RWPE2 (cell line): ENCODE measurements at regions not wholly inside any gene's neighbourhood (a gene's known extent, or its start where the extent isn't known, plus 50 kb on each side); places are given as distances from the start of the nearest gene placed in this dataset.

Source experiments
- ATAC-seq: fragments of 200-7000 bp; cut with Tn5 transposase; 3 replicates; pipeline ENCODE4 v1.9.1; 2021; ENCODE audit warnings: low read depth
- DNase-seq: peaks from one replicate; pipeline ENCODE4 v3.0.0-alpha.2; 2020; ENCODE audit warnings: low spot score
- H3K27ac ChIP-seq: fragments of 450-650 bp; 2 replicates; pipeline ENCODE4 v1.5.1; 2017; ENCODE audit warnings: mild to moderate bottlenecking; ENCODE audit not compliant: poor library complexity, severe bottlenecking
- H3K27me3 ChIP-seq: fragments of 250-450 bp; sonication (Bioruptor Pico); 2 replicates; pipeline ENCODE4 v1.5.1; 2021; ENCODE audit warnings: mild to moderate bottlenecking, moderate library complexity; ENCODE audit not compliant: insufficient read depth, poor library complexity, severe bottlenecking
- H3K36me3 ChIP-seq: fragments of 250-450 bp; sonication (Bioruptor Pico); 2 replicates; pipeline ENCODE4 v1.5.1; 2020; ENCODE audit warnings: low read depth, mild to moderate bottlenecking, moderate library complexity
- H3K4me1 ChIP-seq: fragments of 250-450 bp; sonication (Bioruptor Pico); 2 replicates; pipeline ENCODE4 v1.5.1; 2021; ENCODE audit warnings: mild to moderate bottlenecking, moderate library complexity; ENCODE audit not compliant: insufficient read depth, poor library complexity, severe bottlenecking
- H3K4me3 ChIP-seq: fragments of 250-450 bp; sonication (Bioruptor Pico); 2 replicates; pipeline ENCODE4 v1.5.1; 2021; ENCODE audit warnings: mild to moderate bottlenecking, moderate library complexity; ENCODE audit not compliant: severe bottlenecking
- H3K9me3 ChIP-seq: fragments of 250-450 bp; sonication (Bioruptor Pico); 2 replicates; pipeline ENCODE4 v1.5.1; 2021; ENCODE audit warnings: mild to moderate bottlenecking, moderate library complexity; ENCODE audit not compliant: severe bottlenecking
- TF ChIP-seq, protein P1 (sequence below): fragments of 450-650 bp; IDR thresholded peaks from one replicate; pipeline ENCODE4 v1.5.1; 2017; ENCODE audit warnings: mild to moderate bottlenecking, moderate library complexity; ENCODE audit not compliant: poor library complexity, severe bottlenecking

DNA sequence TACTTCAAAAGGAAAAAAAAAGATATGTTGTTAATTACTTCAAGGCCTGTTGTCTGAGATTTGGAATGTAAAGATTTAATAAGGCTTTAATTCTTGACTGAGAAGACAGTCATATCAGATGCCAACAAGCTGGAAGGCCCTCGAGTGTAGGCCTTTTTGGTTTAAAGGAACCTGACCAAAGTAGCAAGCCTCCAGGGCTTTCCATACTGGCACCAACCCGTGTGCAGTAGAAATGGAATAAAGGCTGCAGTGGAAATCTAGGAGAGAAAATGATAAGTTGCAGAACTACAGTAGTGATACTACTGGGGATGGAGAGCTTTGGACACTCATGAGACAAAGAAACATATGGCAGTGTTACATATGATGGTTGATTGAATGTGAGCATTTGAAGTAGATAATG lies 358.0 kb downstream of the TAF11L14 start:
- TF ChIP-seq, protein P1, sequence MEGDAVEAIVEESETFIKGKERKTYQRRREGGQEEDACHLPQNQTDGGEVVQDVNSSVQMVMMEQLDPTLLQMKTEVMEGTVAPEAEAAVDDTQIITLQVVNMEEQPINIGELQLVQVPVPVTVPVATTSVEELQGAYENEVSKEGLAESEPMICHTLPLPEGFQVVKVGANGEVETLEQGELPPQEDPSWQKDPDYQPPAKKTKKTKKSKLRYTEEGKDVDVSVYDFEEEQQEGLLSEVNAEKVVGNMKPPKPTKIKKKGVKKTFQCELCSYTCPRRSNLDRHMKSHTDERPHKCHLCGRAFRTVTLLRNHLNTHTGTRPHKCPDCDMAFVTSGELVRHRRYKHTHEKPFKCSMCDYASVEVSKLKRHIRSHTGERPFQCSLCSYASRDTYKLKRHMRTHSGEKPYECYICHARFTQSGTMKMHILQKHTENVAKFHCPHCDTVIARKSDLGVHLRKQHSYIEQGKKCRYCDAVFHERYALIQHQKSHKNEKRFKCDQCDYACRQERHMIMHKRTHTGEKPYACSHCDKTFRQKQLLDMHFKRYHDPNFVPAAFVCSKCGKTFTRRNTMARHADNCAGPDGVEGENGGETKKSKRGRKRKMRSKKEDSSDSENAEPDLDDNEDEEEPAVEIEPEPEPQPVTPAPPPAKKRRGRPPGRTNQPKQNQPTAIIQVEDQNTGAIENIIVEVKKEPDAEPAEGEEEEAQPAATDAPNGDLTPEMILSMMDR, result no peak
- Histone ChIP-seq H3K4me1 (no peaks in the 10 kb centered on the region), H3K27me3 (no peaks in the 10 kb centered on the region), H3K27ac (no peak overlapping the region), H3K4me3 (no peak overlapping the region), H3K9me3 (no peaks in the 10 kb centered on the region), H3K36me3 (no peaks in the 10 kb centered on the region)
- DNase-seq, result no peak
- ATAC-seq, result no peak

DNA sequence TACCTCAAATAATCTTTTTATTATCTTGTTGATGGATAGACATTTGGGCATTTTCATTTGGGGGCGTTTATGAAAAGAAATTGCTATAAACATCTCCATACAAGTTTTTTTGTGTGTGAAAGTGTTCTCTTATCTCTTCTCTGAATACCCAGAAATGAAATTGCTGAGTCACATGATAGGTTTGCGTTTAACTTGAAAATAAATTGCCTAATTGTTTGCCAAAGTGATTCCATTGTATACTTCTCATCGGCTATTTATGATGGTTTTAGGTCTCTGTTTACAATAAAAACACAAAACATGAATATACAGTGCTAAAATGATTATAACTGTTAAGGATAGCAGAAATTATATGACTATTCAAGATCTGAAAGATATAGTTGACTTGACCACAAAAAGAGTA lies 361.7 kb downstream of the TAF11L14 start:
- TF ChIP-seq, protein P1, result no peak
- Histone ChIP-seq H3K27ac (no peak overlapping the region), H3K4me1 (no peaks in the 10 kb centered on the region), H3K36me3 (no peaks in the 10 kb centered on the region), H3K9me3 (no peaks in the 10 kb centered on the region), H3K27me3 (peaks cover 5% of the 10 kb centered on the region), H3K4me3 (no peak overlapping the region)
- ATAC-seq (no peak), DNase-seq (no peak)

DNA sequence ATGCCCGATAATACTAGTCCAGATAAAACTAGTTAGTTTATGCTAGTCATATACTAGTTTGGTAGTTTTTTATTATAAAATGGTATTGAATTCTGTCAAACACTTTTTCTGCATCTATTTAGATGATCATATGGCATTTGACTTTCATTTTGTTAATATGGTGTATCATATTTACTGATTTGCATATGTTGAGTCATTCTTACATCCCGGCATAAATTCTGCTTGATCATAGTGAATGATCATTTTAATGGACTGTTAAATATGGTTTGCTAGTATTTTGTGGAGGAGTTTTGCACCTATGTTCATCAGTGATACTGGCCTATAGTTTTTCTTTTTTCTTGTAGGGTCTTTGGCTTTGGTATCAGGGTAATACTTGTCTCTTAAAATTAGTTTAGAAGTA lies 365.6 kb downstream of the TAF11L14 start:
- Histone ChIP-seq H3K36me3 (no peaks in the 10 kb centered on the region), H3K4me3 (no peak overlapping the region), H3K27me3 (peaks cover 5% of the 10 kb centered on the region), H3K27ac (no peak overlapping the region), H3K4me1 (no peaks in the 10 kb centered on the region), H3K9me3 (no peaks in the 10 kb centered on the region)
- ATAC-seq, result no peak
- TF ChIP-seq, protein P1, result no peak
- DNase-seq, result no peak

DNA sequence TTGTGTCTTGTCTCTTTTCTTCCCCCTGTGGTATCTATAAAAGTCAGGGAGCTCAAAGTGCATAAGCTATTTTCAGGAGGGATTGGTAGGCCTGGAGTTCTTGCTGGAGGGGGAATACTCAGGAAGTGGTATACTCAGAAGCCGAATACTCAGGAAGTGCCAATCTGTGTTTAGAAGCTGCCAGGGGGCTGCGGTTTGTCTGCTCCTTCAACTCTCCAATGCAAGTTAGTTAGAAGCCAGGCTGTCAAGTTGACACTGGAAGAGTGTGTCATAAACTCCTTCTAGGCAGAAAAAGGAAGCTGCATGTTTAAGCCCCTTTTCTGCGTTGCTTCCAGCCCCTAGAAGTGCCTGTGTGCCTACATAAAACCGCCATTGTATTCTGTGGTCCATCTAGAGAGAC lies 366.5 kb downstream of the TAF11L14 start:
- TF ChIP-seq, protein P1, result no peak
- H3K27ac ChIP-seq, result no peak overlapping the region
- H3K4me3 ChIP-seq, result no peak overlapping the region
- no peaks in the 10 kb centered on the region for H3K9me3 ChIP-seq
- ATAC-seq, result no peak
- H3K4me1 ChIP-seq, result no peaks in the 10 kb centered on the region
- DNase-seq, result no peak
- H3K27me3 ChIP-seq, result peaks cover 5% of the 10 kb centered on the region
- no peaks in the 10 kb centered on the region for H3K36me3 ChIP-seq

DNA sequence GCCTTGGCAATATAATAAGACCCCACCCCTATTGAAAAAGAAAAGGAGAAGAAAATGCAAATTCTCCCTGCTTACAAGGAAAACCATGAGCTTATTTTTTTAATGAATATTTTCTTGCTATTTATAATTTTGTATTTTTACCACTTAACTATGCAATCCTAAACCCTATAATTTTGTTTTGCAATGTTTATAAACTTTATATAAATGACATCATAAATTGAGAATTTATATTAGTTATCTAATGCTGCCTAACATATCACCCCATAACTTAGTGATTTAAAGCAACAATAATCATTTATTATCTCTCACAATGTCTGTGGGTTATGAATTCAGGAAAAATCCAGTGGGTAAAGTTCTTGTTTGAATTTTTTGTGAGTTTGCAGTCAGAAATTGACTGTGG lies 369.1 kb downstream of the TAF11L14 start:
- no peak for DNase-seq
- Histone ChIP-seq H3K4me1 (no peaks in the 10 kb centered on the region), H3K4me3 (no peak overlapping the region), H3K9me3 (no peaks in the 10 kb centered on the region), H3K36me3 (no peaks in the 10 kb centered on the region), H3K27ac (no peak overlapping the region), H3K27me3 (peaks cover 5% of the 10 kb centered on the region)
- TF ChIP-seq, protein P1, result no peak
- no peak for ATAC-seq
